ENCODE measurements at regions not wholly inside any gene's neighbourhood (a gene's known extent, or its start where the extent isn't known, plus 50 kb on each side); places are given as distances from the start of the nearest gene placed in this dataset.

DNA sequence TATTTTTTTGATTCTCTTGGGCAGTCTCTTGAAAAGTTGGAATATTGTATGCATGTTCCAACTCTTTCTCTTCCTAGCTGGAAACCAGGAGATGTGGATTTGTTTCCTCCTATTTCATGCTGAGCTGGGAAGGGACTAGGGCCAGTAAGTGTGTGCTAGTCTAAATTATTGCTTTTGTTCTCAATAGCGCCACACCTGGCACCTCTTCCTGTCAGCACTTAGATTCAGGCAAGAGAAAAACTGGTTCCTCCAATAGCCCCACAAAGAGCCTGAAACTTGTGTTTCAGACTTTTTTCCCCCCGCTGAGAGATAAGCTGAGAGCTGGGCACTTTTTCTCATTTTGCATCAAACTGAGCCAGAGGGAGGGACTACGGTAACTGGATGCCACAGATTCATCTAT is 353.4 kb downstream of the OLFM4 start:
- TF ChIP-seq, protein P1, sequence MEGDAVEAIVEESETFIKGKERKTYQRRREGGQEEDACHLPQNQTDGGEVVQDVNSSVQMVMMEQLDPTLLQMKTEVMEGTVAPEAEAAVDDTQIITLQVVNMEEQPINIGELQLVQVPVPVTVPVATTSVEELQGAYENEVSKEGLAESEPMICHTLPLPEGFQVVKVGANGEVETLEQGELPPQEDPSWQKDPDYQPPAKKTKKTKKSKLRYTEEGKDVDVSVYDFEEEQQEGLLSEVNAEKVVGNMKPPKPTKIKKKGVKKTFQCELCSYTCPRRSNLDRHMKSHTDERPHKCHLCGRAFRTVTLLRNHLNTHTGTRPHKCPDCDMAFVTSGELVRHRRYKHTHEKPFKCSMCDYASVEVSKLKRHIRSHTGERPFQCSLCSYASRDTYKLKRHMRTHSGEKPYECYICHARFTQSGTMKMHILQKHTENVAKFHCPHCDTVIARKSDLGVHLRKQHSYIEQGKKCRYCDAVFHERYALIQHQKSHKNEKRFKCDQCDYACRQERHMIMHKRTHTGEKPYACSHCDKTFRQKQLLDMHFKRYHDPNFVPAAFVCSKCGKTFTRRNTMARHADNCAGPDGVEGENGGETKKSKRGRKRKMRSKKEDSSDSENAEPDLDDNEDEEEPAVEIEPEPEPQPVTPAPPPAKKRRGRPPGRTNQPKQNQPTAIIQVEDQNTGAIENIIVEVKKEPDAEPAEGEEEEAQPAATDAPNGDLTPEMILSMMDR (IDR thresholded peaks at IDR 0.05): no peak
- TF ChIP-seq POLR2A (IDR thresholded peaks at IDR 0.05): no peak

All from uterus (tissue), 2 donors.